NCI-H2107 treated with DMSO at 0.1 percent for 48 hours (cell line): ENCODE measurements at regions not wholly inside any gene's neighbourhood (a gene's known extent, or its start where the extent isn't known, plus 50 kb on each side); places are given as distances from the start of the nearest gene placed in this dataset.

ENCODE experiments used
- DNase-seq: peaks from one replicate; lab custom pipeline; 2025; ENCODE audit not compliant: unreplicated experiment; lab: John Stamatoyannopoulos, UW

- DNase-seq: no peak
Observed at GRCh38 chr5:164335837-164336236, 830.4 kb downstream of the MAT2B start.

GRCh38 chr5:164336276-164336675 is 830.9 kb downstream of the MAT2B start:
- DNase-seq: no peak

GRCh38 chr5:164336906-164337305 is 831.5 kb downstream of the MAT2B start:
- DNase-seq: no peak

GRCh38 chr5:164341056-164341619 is 835.7 kb downstream of the MAT2B start:
- no peak for DNase-seq

- no peak for DNase-seq
Observed at GRCh38 chr5:164345173-164345849, 839.9 kb downstream of the MAT2B start.

- no peak for DNase-seq
Observed at GRCh38 chr5:164345853-164346252, 840.4 kb downstream of the MAT2B start.

GRCh38 chr5:164346785-164347630 is 841.6 kb downstream of the MAT2B start:
- DNase-seq: no peak

- DNase-seq: no peak
Observed at GRCh38 chr5:164350236-164350635, 844.8 kb downstream of the MAT2B start.

GRCh38 chr5:164351245-164351834 is 845.9 kb downstream of the MAT2B start:
- DNase-seq: no peak

- DNase-seq: no peak
Observed at GRCh38 chr5:164352695-164353094, 847.3 kb downstream of the MAT2B start.

- DNase-seq: no peak
Observed at GRCh38 chr5:164353155-164353554, 847.7 kb downstream of the MAT2B start.

GRCh38 chr5:164354139-164354751 is 848.8 kb downstream of the MAT2B start:
- no peak for DNase-seq

GRCh38 chr5:164355267-164355830 is 849.9 kb downstream of the MAT2B start:
- DNase-seq: no peak

GRCh38 chr5:164356790-164357189 is 851.4 kb downstream of the MAT2B start:
- no peak for DNase-seq

- no peak for DNase-seq
Observed at GRCh38 chr5:164357395-164358033, 852.1 kb downstream of the MAT2B start.

- DNase-seq: no peak
Observed at GRCh38 chr5:164358531-164359259, 853.3 kb downstream of the MAT2B start.

GRCh38 chr5:164359260-164360255 is 854.1 kb downstream of the MAT2B start:
- no peak for DNase-seq

GRCh38 chr5:164360589-164360988 is 855.2 kb downstream of the MAT2B start:
- DNase-seq: no peak

GRCh38 chr5:164361986-164362385 is 856.6 kb downstream of the MAT2B start:
- DNase-seq: no peak
